Bronchial epithelial cell (primary cell): ENCODE measurements at regions not wholly inside any gene's neighbourhood (a gene's known extent, or its start where the extent isn't known, plus 50 kb on each side); places are given as distances from the start of the nearest gene placed in this dataset.

Experiments
- DNase-seq: peaks from one replicate; pipeline ENCODE4 v3.0.0-alpha.2; 2010; ENCODE audit warnings: low read depth
- FAIRE-seq: peaks from 2 replicates; lab custom pipeline; 2011; peaks lifted over from hg19 to GRCh38; lab: Jason Lieb, UNC
- H3K27me3 ChIP-seq: 2 replicates; pipeline ENCODE4 v1.5.1; 2011; ENCODE audit warnings: low read length; ENCODE audit not compliant: control insufficient read depth, insufficient read depth
- H3K36me3 ChIP-seq: 2 replicates; pipeline ENCODE4 v1.5.1; 2011; ENCODE audit warnings: low read length; ENCODE audit not compliant: control insufficient read depth, insufficient read depth
- H3K4me3 ChIP-seq: 2 replicates; pipeline ENCODE4 v1.5.1; 2011; ENCODE audit warnings: mild to moderate bottlenecking, low read depth, low read length, control low read depth
- CTCF ChIP-seq: IDR thresholded peaks from 2 replicates; pipeline ENCODE4 v1.5.1; 2011; ENCODE audit warnings: mild to moderate bottlenecking, moderate library complexity, low read length, control low read depth, inconsistent platforms; ENCODE audit not compliant: insufficient read depth, severe bottlenecking

- Histone ChIP-seq H3K36me3 (no peaks in the 10 kb centered on the region), H3K4me3 (no peak overlapping the region), H3K27me3 (no peaks in the 10 kb centered on the region)
- DNase-seq (no peak), FAIRE-seq (no peak)
- TF ChIP-seq CTCF, result no peak
Observed at GRCh38 chr15:96462768-96463750, 132.6 kb downstream of the NR2F2 start.

GRCh38 chr15:96466389-96466947 lies 136.0 kb downstream of the NR2F2 start:
- Histone ChIP-seq H3K36me3 (no peaks in the 10 kb centered on the region), H3K4me3 (no peak overlapping the region), H3K27me3 (no peaks in the 10 kb centered on the region)
- DNase-seq (no peak), FAIRE-seq (no peak)
- no peak for TF ChIP-seq CTCF

- DNase-seq (no peak), FAIRE-seq (no peak)
- Histone ChIP-seq H3K4me3 (no peak overlapping the region), H3K36me3 (no peaks in the 10 kb centered on the region), H3K27me3 (no peaks in the 10 kb centered on the region)
- no peak for TF ChIP-seq CTCF
Observed at GRCh38 chr15:96468036-96468435, 137.5 kb downstream of the NR2F2 start.

DNA sequence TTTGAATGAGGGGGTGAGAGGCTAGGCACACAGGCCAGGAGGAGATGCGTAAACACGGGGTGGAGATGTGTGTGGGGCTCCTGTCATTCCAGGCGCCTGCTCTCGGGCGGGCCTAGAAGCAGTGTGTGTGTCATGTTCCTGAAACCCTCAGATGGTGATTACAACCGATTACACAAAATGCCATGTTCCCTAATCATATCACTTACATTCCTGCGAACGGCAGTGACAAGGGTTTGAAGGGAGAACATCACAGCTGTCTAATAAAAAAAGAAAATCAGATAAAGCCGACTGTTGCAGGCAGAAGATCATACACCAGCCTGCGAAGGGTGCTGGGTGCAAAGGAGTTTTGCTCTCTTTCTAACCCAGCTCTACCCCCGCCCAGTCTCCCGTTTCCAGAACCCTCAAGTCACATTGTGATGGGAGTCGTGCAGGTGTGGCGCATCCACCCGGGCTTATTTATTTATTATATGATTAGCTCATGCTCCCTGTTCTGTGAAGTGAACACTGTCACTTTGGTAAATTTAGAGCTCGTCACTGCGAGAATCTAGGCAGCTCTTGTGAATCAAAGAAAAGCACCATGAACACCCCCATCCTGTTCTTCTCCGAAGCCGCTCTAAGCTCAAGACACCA lies 140.3 kb downstream of the NR2F2 start:
- DNase-seq (no peak), FAIRE-seq (peak; percentile 60)
- no peak overlapping the region for H3K4me3 ChIP-seq
- no peaks in the 10 kb centered on the region for H3K36me3 ChIP-seq
- no peak for TF ChIP-seq CTCF
- no peaks in the 10 kb centered on the region for H3K27me3 ChIP-seq

GRCh38 chr15:96472681-96473080 lies 142.2 kb downstream of the NR2F2 start:
- no peaks in the 10 kb centered on the region for H3K27me3 ChIP-seq
- FAIRE-seq (no peak), DNase-seq (no peak)
- H3K4me3 ChIP-seq, result no peak overlapping the region
- no peak for TF ChIP-seq CTCF
- H3K36me3 ChIP-seq, result no peaks in the 10 kb centered on the region
